ENCODE measurements at regions not wholly inside any gene's neighbourhood (a gene's known extent, or its start where the extent isn't known, plus 50 kb on each side); places are given as distances from the start of the nearest gene placed in this dataset.

DNA sequence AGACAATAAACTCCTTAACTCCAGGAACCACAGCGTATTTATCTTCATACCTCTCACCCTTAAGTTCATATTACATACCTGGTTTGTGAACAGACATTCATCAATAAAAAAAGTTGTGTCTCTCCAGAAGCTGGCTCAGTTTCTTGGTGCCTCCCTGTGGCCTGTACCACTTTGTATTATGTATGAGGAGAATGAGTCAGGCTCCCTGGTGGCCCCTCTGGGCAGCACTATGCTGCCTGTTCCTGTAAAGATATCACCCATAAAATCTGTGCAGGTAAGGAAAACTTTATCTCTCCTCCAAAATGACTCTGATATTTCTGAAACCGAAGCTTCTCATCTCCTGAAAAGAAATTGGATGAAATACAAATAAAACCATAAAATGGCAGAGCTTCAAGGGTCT, 198.4 kb upstream of the NT5C1B start:
- no peak for DNase-seq

DNA sequence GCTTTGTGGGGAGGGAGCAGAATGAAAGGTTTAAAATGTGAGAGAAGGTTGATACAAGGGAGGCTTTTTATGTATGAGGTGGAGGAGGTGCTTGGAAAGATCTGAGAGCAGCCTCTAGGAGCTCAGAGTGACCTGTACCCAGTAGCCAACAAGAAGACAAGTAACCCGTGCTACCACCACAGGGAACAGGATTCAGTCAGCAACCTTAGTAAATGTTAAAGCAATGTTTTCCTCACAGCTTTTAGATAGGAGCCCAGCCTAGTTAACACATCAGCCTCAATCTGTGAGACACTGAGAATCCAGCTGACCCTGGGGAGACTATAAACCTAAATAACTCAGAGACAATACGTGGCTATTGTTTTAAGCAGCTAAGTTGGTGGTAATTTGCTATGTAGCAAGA, 194.9 kb upstream of the NT5C1B start:
- no peak for DNase-seq

GRCh38 chr2:18781541-18782280, 192.3 kb upstream of the NT5C1B start:
- DNase-seq, result no peak

- DNase-seq, result no peak
Measured at GRCh38 chr2:18777250-18777812, 188.0 kb upstream of the NT5C1B start.

DNA sequence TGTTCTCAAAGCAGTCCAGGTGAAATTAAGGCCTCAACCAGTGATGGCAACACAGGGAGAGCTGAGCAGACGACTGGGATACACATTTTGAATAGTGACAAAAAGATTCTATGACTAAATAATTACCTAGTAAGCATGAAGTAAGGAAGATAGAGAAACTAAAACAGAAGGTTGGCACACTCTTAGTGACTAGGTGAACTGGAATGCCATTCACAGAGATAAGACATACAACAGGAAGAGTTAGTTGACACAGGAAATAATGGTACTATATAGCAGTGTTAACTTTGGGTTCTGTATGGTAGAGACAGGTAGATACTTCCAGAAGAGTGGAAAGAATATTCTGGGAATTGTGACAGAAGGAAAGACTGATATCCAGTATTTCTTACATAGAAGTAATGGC, 181.8 kb upstream of the NT5C1B start:
- no peak for DNase-seq

DNA sequence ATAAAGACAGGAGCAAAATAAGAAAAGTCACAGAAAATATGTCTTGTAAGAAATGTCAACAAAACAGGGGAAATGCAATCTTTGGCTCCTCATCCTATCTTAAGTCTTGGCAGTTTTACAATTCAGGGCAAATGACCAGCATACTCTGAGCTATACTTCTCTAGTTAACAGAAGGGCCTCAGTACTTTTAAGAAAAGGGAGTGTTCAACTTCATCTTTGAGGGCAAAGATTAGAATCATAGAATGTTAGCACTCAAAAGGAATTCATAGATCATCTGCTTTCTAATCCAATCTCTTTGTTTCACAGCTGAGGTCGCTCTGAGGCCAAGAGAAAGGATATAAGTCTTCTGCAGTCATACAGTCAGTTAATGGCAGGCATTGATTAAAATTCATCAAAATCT, 174.0 kb upstream of the NT5C1B start:
- peak; percentile 38 to 49 for DNase-seq

DNA sequence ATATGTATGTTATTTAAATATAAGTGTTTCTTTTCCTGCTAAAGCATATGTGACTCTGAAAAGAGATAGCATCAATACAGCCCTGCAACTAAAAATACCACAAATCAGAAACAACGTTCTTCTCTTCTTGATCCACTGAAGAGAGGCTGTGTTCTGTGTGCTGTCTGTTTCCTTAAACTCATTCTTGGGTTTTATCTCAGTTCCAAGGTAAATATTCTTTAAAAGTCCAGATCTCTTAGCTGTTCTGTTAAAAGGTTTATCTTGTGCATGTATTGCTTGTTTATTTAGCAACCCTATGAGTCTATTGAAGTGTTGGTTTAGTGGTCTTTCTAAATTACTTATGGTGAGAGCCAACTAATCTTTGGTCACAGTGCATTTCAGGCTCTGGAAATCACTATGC, 173.3 kb upstream of the NT5C1B start:
- no peak for DNase-seq

GRCh38 chr2:18754286-18754685, 164.9 kb upstream of the NT5C1B start:
- DNase-seq, result no peak

- no peak for DNase-seq
Measured at GRCh38 chr2:18753722-18754121, 164.4 kb upstream of the NT5C1B start.

- DNase-seq, result no peak
Measured at GRCh38 chr2:18752667-18753422, 163.5 kb upstream of the NT5C1B start.

DNA sequence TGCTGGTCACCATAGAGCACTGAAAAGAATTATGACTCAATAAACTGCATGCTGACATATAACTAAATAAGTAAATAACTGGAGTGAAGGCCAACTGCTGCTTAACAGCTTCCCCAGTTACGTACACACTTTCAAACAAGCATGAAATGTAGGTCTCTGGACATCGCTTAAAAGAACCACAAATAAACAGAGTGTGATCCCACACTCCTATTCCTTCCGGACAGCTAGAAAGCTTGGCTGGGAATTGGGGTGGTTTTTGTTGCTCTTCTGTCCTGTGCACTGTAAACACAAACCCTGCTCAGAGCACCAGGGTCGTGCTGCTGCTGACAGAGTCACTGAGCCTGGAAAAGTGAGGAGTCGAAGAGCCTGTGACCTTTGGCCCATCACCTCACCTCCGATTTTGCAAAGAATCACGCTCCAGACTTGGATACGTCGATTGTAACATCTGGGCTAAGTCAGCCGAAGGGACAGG, 162.7 kb upstream of the NT5C1B start:
- DNase-seq, result peak; percentile 62 to 76

DNA sequence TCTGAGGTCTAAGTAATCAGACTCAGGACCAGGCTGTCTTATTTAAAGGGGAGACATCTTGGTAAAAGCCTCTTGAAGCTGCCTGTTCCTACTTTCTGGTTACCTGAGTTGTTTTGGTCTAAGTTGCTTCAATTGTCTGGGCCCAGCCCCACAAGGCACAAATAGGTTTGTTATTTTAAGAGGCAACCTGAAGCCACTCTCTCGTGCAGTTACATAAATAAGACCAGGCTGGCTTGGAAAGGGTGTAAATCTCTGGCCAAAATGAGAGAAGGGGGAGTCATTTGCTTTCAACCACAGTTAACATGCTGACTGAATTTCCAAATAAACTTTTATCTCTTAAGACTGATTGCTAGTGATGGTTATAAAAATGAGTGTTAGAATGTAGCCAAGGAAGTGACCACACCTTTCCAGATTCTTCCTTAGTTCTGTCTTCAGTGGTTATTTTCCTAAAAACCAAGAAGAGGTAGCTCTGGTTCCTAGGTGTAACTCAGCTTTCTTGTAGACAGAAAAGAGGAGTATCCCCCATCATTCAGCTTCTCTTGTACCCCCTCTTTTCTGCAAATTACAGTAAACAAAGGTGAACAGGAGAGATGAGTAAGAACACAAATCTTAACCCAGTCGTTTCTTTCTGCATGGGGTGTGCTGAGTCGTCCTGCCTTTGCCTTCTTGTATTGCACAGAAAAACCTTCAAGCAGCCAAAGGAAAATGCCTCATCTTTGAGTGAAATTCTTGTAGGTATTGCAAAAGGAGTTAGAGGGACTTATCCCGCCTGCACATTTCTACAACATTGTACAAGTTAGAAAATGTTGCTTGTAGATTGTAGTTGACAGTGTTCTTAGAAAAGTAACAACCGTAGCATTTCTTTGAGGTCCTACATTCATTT, 161.5 kb upstream of the NT5C1B start:
- no peak for DNase-seq

- peak; percentile 52 to 65 for DNase-seq
Measured at GRCh38 chr2:18749912-18750526, 160.7 kb upstream of the NT5C1B start.

- no peak for DNase-seq
Measured at GRCh38 chr2:18745431-18746272, 156.3 kb upstream of the NT5C1B start.

GRCh38 chr2:18741895-18742732, 152.7 kb upstream of the NT5C1B start:
- DNase-seq, result peak; percentile 94 to 97

- DNase-seq, result peak in 1 of 2 donors; percentile 32
Measured at GRCh38 chr2:18741191-18741590, 151.8 kb upstream of the NT5C1B start.

- peak; percentile 82 to 84 for DNase-seq
Measured at GRCh38 chr2:18740474-18740881, 151.1 kb upstream of the NT5C1B start.

DNA sequence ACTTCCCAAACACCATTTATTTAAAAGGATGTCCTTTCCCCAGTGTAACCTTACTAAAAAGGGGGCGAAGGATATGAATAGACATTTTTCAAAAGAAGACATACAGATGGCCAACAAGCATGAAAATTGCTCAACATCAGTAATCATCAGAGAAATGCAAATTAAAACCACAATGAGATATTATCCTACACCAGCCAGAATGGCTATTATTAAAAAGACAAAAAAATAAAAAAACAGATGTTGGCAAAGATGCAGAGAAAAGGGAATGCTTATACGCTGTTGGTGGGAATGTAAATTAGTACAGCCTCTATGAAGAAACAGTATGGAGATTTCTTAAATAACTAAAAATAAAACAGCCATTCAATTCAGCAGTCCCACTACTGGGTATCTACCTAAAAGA, 142.3 kb upstream of the NT5C1B start:
- no peak for DNase-seq

DNA sequence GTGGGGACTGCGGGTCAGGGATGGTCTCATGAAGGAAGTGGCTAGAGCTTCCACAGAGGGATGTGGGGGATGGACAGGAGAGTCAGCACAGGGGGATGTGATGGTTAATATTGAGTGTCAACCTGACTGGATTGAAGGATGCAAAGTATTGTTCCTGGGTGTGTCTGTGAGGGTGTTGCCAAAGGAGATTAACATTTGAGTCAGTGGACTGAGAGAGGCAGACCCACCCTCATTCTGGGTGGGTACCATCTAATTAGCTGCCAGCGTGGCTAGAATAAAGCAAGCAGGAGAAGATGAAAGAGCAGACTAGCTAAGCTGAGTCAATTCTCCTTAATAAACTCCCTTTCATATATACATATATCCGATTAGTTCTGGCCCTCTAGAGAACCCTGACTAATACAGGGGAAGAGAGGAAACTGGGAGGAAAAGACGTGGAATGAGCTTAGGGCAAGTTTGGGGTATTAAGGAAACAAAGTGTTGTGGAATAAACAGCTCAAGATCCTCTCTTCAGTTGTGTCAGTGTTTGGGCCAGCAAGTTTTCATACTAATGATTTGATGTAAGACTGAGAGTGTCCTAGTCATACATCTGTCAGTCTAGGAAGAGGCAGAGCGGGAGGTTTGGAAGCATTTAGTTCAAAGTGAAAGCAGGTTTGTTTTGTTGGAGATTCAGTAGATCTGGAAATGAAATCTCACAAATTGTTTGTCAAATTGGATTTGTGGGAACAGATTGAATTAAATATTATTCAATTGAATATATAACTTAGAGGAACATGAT, 135.2 kb upstream of the NT5C1B start:
- no peak for DNase-seq

All from right lung (tissue), 2 donors.